Sigmoid colon (tissue), 4 donors: ENCODE measurements at regions not wholly inside any gene's neighbourhood (a gene's known extent, or its start where the extent isn't known, plus 50 kb on each side); places are given as distances from the start of the nearest gene placed in this dataset.

Experiments used
- EP300 ChIP-seq, 4 donors: sonication (generic); formaldehyde crosslinking; IDR thresholded peaks; one replicate each; pipeline ENCODE4 v1.6.1; 2017; ENCODE audit warnings: antibody characterized with exemption in 4 of 4
- POLR2A ChIP-seq, 2 donors: fragments of 450-650 bp; IDR thresholded peaks; one replicate each; pipeline ENCODE4 v1.6.1; 2016; ENCODE audit warnings: antibody characterized with exemption in 2 of 2, mild to moderate bottlenecking in 2 of 2, moderate library complexity in 2 of 2
- POLR2AphosphoS5 ChIP-seq, 4 donors: sonication (generic); formaldehyde crosslinking; IDR thresholded peaks; one replicate each; pipeline ENCODE4 v1.6.1; 2017; ENCODE audit warnings: antibody characterized with exemption in 4 of 4
- TF ChIP-seq, protein P1 (sequence below), 4 experiments: fragments of 450-650 bp in 3 of 4; fragments of 200-600 bp in 1 of 4; IDR thresholded peaks; one replicate each; pipeline ENCODE4 v1.5.1; 2016 to 2019; ENCODE audit warnings: antibody characterized with exemption in 4 of 4, mild to moderate bottlenecking in 3 of 4, moderate library complexity in 2 of 4

DNA sequence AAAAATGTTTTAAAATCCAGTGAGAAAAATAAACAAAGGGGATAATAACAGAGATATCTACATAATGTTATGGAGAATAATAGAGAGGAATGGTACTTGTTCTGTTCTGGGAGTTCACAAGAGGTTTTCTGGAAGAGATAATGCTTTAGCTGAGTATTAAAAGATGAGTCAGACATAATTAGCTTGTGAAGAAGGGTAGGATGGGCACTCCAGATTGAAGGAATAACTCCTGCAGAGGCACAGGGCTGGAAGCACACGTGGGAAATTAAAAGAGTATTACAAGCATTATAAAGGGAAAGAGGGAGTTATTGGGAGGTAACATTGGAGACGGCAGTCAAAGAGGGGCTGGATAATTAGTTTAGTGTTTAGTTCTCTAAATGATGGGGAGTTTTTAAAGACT, 124.9 kb upstream of the BTG1 start:
- TF ChIP-seq, protein P1, sequence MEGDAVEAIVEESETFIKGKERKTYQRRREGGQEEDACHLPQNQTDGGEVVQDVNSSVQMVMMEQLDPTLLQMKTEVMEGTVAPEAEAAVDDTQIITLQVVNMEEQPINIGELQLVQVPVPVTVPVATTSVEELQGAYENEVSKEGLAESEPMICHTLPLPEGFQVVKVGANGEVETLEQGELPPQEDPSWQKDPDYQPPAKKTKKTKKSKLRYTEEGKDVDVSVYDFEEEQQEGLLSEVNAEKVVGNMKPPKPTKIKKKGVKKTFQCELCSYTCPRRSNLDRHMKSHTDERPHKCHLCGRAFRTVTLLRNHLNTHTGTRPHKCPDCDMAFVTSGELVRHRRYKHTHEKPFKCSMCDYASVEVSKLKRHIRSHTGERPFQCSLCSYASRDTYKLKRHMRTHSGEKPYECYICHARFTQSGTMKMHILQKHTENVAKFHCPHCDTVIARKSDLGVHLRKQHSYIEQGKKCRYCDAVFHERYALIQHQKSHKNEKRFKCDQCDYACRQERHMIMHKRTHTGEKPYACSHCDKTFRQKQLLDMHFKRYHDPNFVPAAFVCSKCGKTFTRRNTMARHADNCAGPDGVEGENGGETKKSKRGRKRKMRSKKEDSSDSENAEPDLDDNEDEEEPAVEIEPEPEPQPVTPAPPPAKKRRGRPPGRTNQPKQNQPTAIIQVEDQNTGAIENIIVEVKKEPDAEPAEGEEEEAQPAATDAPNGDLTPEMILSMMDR (IDR thresholded peaks at IDR 0.05): no peak
- TF ChIP-seq POLR2AphosphoS5 (IDR thresholded peaks at IDR 0.05) (no peak), POLR2A (IDR thresholded peaks at IDR 0.05) (no peak), EP300 (IDR thresholded peaks at IDR 0.05) (no peak)
